ENCODE measurements at regions not wholly inside any gene's neighbourhood (a gene's known extent, or its start where the extent isn't known, plus 50 kb on each side); places are given as distances from the start of the nearest gene placed in this dataset.
"Not testable (repeated sequence)": the region's sequence is repeated elsewhere in the genome, so short reads cannot be mapped to it uniquely, and the experiment has no call there.

DNA sequence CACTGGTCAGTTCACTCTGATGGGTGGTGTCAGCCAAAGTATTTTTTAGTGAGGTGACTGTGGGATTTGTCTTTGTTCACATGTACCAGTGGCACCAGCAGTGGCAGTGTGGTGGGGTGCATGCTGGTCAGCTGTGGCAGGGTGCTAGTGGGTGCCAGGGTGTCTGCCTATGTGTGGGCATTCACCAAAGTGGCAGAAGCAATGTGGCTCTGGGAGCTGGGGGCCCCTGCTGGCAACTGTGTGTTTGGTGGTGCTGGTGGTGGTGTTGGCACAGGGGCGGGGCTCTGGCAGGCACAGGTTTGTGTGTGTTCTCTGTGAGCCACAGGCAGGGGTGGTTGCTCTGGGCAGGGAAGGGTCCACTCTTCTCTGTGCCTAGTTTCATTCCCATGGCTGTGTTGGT is 161.5 kb downstream of the CENPF start:
- no peak overlapping the region for H3K18ac ChIP-seq (ENCODE audit: low read length)
- H3K79me1 ChIP-seq (ENCODE audit: low read depth, low read length) = no peaks in the 10 kb centered on the region
- H2BK120ac ChIP-seq (ENCODE audit: low read depth, low read length) = no peak overlapping the region
- H3K9me3 ChIP-seq (replicated peaks in 1 of 2; ENCODE audit: control insufficient read depth in 2 of 2, insufficient read depth in 1 of 2, low read depth in 1 of 2, low read length in 2 of 2) = peaks cover 0 to 1% of the 10 kb centered on the region in 2 donors
- WGBS, 2 donors (ENCODE audit: extremely low coverage in 2 of 2, insufficient read length in 2 of 2, insufficient replicate concordance in 1 of 2) = no CpG with 5 or more reads among the region's 1 CpG
- no peak overlapping the region for H2AFZ ChIP-seq (ENCODE audit: low read length)
- H3K4me1 ChIP-seq (ENCODE audit: control insufficient read depth in 2 of 2, insufficient read depth in 1 of 2, low read depth in 1 of 2, low read length in 2 of 2) = no peaks in the 10 kb centered on the region
- no peak overlapping the region for H3K23ac ChIP-seq (ENCODE audit: low read depth, low read length, poor library complexity)
- no peak overlapping the region for H2AK5ac ChIP-seq (ENCODE audit: low read depth, low read length)
- peak overlapping the region; percentile 14 for H3K9ac ChIP-seq (ENCODE audit: low read depth, low read length, poor library complexity)
- DNase-seq (ENCODE audit: low spot score) = no peak
- H3K4me3 ChIP-seq (ENCODE audit: low read length in 2 of 2) = no peak overlapping the region
- H4K91ac ChIP-seq (ENCODE audit: low read depth, low read length, poor library complexity) = no peak overlapping the region
- peak overlapping the region; percentile 11 for H3K14ac ChIP-seq (ENCODE audit: low read length)
- H3K4ac ChIP-seq (ENCODE audit: low read length) = no peak overlapping the region
- no peak overlapping the region for H2BK5ac ChIP-seq (ENCODE audit: low read length)
- H3K36me3 ChIP-seq (replicated peaks in 1 of 2; ENCODE audit: control insufficient read depth in 2 of 2, insufficient read depth in 2 of 2, low read length in 2 of 2) = no peaks in the 10 kb centered on the region
- H4K8ac ChIP-seq (ENCODE audit: low read depth, low read length) = no peak overlapping the region
- no peak overlapping the region for H3K27ac ChIP-seq (replicated peaks; ENCODE audit: low read length)
- no peak overlapping the region for H2BK15ac ChIP-seq (ENCODE audit: low read length)
- no peak overlapping the region for H3K4me2 ChIP-seq (ENCODE audit: insufficient read depth, low read length, poor library complexity, severe bottlenecking)
- no peaks in the 10 kb centered on the region for H3K27me3 ChIP-seq (ENCODE audit: control insufficient read depth in 3 of 3, insufficient read depth in 3 of 3, low read depth in 1 of 3, low read length in 3 of 3)
- no peak overlapping the region for H2BK12ac ChIP-seq (ENCODE audit: low read length)

DNA sequence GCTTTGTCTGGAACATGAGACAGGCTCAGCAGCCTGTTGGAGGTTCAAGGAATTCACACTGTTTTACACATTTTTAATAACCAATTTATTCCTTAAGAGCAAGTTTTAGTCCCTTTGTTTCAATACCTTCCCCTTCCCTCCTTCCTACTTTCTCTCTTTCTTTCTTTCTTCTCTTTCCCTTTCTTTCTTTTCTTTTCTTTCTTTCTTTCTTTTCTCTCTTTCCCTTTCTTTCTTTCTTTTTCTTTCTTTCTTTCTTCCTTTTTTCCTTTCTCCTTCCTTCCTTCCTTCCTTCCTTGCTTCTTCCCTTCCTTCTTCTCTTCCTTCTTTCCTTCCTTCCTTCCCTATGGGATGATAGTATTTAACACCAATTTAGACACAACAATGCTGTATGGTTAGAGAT is 164.2 kb downstream of the CENPF start:
- Histone ChIP-seq H2AK5ac (ENCODE audit: low read depth, low read length) (no peak overlapping the region), H2BK15ac (ENCODE audit: low read length) (no peak overlapping the region), H4K91ac (ENCODE audit: low read depth, low read length, poor library complexity) (no peak overlapping the region), H3K9ac (ENCODE audit: low read depth, low read length, poor library complexity) (no peak overlapping the region), H3K23ac (ENCODE audit: low read depth, low read length, poor library complexity) (no peak overlapping the region), H4K8ac (ENCODE audit: low read depth, low read length) (no peak overlapping the region), H2BK12ac (ENCODE audit: low read length) (no peak overlapping the region), H3K9me3 (replicated peaks in 1 of 2; ENCODE audit: control insufficient read depth in 2 of 2, insufficient read depth in 1 of 2, low read depth in 1 of 2, low read length in 2 of 2) (no peaks in the 10 kb centered on the region), H3K27ac (replicated peaks; ENCODE audit: low read length) (no peak overlapping the region), H2AFZ (ENCODE audit: low read length) (no peak overlapping the region), H3K14ac (ENCODE audit: low read length) (no peak overlapping the region), H2BK120ac (ENCODE audit: low read depth, low read length) (no peak overlapping the region), H3K18ac (ENCODE audit: low read length) (no peak overlapping the region), H3K36me3 (replicated peaks in 1 of 2; ENCODE audit: control insufficient read depth in 2 of 2, insufficient read depth in 2 of 2, low read length in 2 of 2) (no peaks in the 10 kb centered on the region), H3K4ac (ENCODE audit: low read length) (no peak overlapping the region), H3K4me2 (ENCODE audit: insufficient read depth, low read length, poor library complexity, severe bottlenecking) (no peak overlapping the region), H3K79me1 (ENCODE audit: low read depth, low read length) (no peaks in the 10 kb centered on the region), H3K4me1 (ENCODE audit: control insufficient read depth in 2 of 2, insufficient read depth in 1 of 2, low read depth in 1 of 2, low read length in 2 of 2) (no peaks in the 10 kb centered on the region), H3K27me3 (ENCODE audit: control insufficient read depth in 3 of 3, insufficient read depth in 3 of 3, low read depth in 1 of 3, low read length in 3 of 3) (no peaks in the 10 kb centered on the region), H2BK5ac (ENCODE audit: low read length) (no peak overlapping the region), H3K4me3 (ENCODE audit: low read length in 2 of 2) (no peak overlapping the region)
- DNase-seq (ENCODE audit: low spot score) = no peak

DNA sequence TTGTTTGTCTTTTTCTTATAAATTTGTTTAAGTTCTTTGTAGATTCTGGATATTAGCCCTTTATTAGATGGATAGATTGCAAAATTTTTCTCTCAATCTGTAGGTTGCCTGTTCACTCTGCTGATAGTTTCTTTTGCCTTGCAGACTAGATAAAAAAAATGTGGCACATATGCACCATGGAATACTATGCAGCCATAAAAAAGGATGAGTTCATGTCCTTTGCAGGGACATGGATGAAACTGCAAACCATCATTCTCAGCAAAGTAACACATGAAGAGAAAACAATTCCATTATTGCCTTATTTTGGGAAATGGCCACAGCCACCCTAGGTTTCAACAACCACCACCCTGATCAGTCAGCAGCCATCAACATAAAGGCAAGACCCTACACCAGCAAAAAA is 166.7 kb downstream of the CENPF start:
- H2AFZ ChIP-seq (ENCODE audit: low read length); H3K36me3 ChIP-seq (replicated peaks in 1 of 2; ENCODE audit: control insufficient read depth in 2 of 2, insufficient read depth in 2 of 2, low read length in 2 of 2); H3K14ac ChIP-seq (ENCODE audit: low read length); H2BK15ac ChIP-seq (ENCODE audit: low read length); H3K27me3 ChIP-seq (ENCODE audit: control insufficient read depth in 3 of 3, insufficient read depth in 3 of 3, low read depth in 1 of 3, low read length in 3 of 3); H3K4ac ChIP-seq (ENCODE audit: low read length); H2BK5ac ChIP-seq (ENCODE audit: low read length); H3K18ac ChIP-seq (ENCODE audit: low read length); H4K8ac ChIP-seq (ENCODE audit: low read depth, low read length); H3K9ac ChIP-seq (ENCODE audit: low read depth, low read length, poor library complexity); H3K23ac ChIP-seq (ENCODE audit: low read depth, low read length, poor library complexity); H2BK120ac ChIP-seq (ENCODE audit: low read depth, low read length); H4K91ac ChIP-seq (ENCODE audit: low read depth, low read length, poor library complexity); DNase-seq (ENCODE audit: low spot score); H3K79me1 ChIP-seq (ENCODE audit: low read depth, low read length); H2AK5ac ChIP-seq (ENCODE audit: low read depth, low read length); H3K4me2 ChIP-seq (ENCODE audit: insufficient read depth, low read length, poor library complexity, severe bottlenecking); H3K4me1 ChIP-seq (ENCODE audit: control insufficient read depth in 2 of 2, insufficient read depth in 1 of 2, low read depth in 1 of 2, low read length in 2 of 2); H3K27ac ChIP-seq (replicated peaks; ENCODE audit: low read length); H3K4me3 ChIP-seq (ENCODE audit: low read length in 2 of 2); H2BK12ac ChIP-seq (ENCODE audit: low read length); H3K9me3 ChIP-seq (replicated peaks in 1 of 2; ENCODE audit: control insufficient read depth in 2 of 2, insufficient read depth in 1 of 2, low read depth in 1 of 2, low read length in 2 of 2): not testable (repeated sequence)

DNA sequence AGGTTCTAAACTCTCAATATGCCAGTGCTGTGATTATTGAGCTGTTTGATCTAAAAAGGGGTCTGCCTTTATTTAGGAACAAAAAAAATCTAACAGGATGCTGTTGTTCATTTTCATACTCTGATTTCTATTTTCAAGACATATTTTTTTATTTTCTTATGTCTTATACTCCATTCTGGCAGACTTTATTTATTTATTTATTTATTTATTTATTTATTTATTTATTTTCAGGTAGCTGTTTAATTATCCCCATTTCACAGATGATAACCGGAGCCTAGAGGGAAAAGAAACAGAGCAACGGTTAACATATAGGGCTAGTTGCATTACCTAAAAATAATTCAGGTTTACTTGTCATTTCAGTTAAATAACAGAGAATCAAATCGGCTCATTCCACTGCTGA is 174.4 kb downstream of the CENPF start:
- Histone ChIP-seq H3K4me2 (ENCODE audit: insufficient read depth, low read length, poor library complexity, severe bottlenecking) (no peak overlapping the region), H3K4ac (ENCODE audit: low read length) (no peak overlapping the region), H3K79me1 (ENCODE audit: low read depth, low read length) (no peaks in the 10 kb centered on the region), H3K36me3 (replicated peaks in 1 of 2; ENCODE audit: control insufficient read depth in 2 of 2, insufficient read depth in 2 of 2, low read length in 2 of 2) (no peaks in the 10 kb centered on the region), H3K9me3 (replicated peaks in 1 of 2; ENCODE audit: control insufficient read depth in 2 of 2, insufficient read depth in 1 of 2, low read depth in 1 of 2, low read length in 2 of 2) (no peaks in the 10 kb centered on the region), H2BK120ac (ENCODE audit: low read depth, low read length) (no peak overlapping the region), H2BK15ac (ENCODE audit: low read length) (no peak overlapping the region), H3K27ac (replicated peaks; ENCODE audit: low read length) (no peak overlapping the region), H3K9ac (ENCODE audit: low read depth, low read length, poor library complexity) (no peak overlapping the region), H2AK5ac (ENCODE audit: low read depth, low read length) (no peak overlapping the region), H2BK12ac (ENCODE audit: low read length) (no peak overlapping the region), H4K91ac (ENCODE audit: low read depth, low read length, poor library complexity) (no peak overlapping the region), H3K27me3 (ENCODE audit: control insufficient read depth in 3 of 3, insufficient read depth in 3 of 3, low read depth in 1 of 3, low read length in 3 of 3) (no peaks in the 10 kb centered on the region), H2BK5ac (ENCODE audit: low read length) (no peak overlapping the region), H3K4me3 (ENCODE audit: low read length in 2 of 2) (no peak overlapping the region), H3K23ac (ENCODE audit: low read depth, low read length, poor library complexity) (no peak overlapping the region), H3K18ac (ENCODE audit: low read length) (no peak overlapping the region), H3K14ac (ENCODE audit: low read length) (no peak overlapping the region), H4K8ac (ENCODE audit: low read depth, low read length) (no peak overlapping the region), H3K4me1 (ENCODE audit: control insufficient read depth in 2 of 2, insufficient read depth in 1 of 2, low read depth in 1 of 2, low read length in 2 of 2) (no peaks in the 10 kb centered on the region), H2AFZ (ENCODE audit: low read length) (no peak overlapping the region)
- no peak for DNase-seq (ENCODE audit: low spot score)
- no CpG with 5 or more reads among the region's 3 CpGs for WGBS, 2 donors (ENCODE audit: extremely low coverage in 2 of 2, insufficient read length in 2 of 2, insufficient replicate concordance in 1 of 2)

Measured in neuronal stem cell (in vitro differentiated cells).